HG03342 (cell line): ENCODE measurements at regions not wholly inside any gene's neighbourhood (a gene's known extent, or its start where the extent isn't known, plus 50 kb on each side); places are given as distances from the start of the nearest gene placed in this dataset.
"Not testable (repeated sequence)": the region's sequence is repeated elsewhere in the genome, so short reads cannot be mapped to it uniquely, and the experiment has no call there.

Experiments used
- ATAC-seq: cut with Tn5 transposase; IDR thresholded peaks from one replicate; pipeline ENCODE4 v1.9.1; 2021; ENCODE audit warnings: mild to moderate bottlenecking, moderate library complexity; ENCODE audit not compliant: unreplicated experiment

- no peak for ATAC-seq
Measured at GRCh38 chr4:16450724-16451123, 224.5 kb upstream of the TAPT1 start.

GRCh38 chr4:16450031-16450430 is 223.8 kb upstream of the TAPT1 start:
- ATAC-seq: no peak

- ATAC-seq: no peak
Measured at GRCh38 chr4:16449406-16449805, 223.1 kb upstream of the TAPT1 start.

GRCh38 chr4:16448241-16448840 is 222.1 kb upstream of the TAPT1 start:
- no peak for ATAC-seq

- ATAC-seq: peak; percentile 85
Measured at GRCh38 chr4:16443504-16444088, 217.3 kb upstream of the TAPT1 start.

- ATAC-seq: no peak
Measured at GRCh38 chr4:16442296-16442695, 216.0 kb upstream of the TAPT1 start.

GRCh38 chr4:16439768-16440167 is 213.5 kb upstream of the TAPT1 start:
- ATAC-seq: no peak

GRCh38 chr4:16438986-16439385 is 212.7 kb upstream of the TAPT1 start:
- no peak for ATAC-seq

- ATAC-seq: no peak
Measured at GRCh38 chr4:16437836-16438235, 211.6 kb upstream of the TAPT1 start.

- ATAC-seq: no peak
Measured at GRCh38 chr4:16431866-16432265, 205.6 kb upstream of the TAPT1 start.

GRCh38 chr4:16418814-16419213 is 192.5 kb upstream of the TAPT1 start:
- ATAC-seq: no peak

GRCh38 chr4:16417198-16417597 is 190.9 kb upstream of the TAPT1 start:
- no peak for ATAC-seq

- ATAC-seq: no peak
Measured at GRCh38 chr4:16416601-16417000, 190.3 kb upstream of the TAPT1 start.

- ATAC-seq: no peak
Measured at GRCh38 chr4:16415751-16416150, 189.5 kb upstream of the TAPT1 start.

- no peak for ATAC-seq
Measured at GRCh38 chr4:16413814-16414555, 187.7 kb upstream of the TAPT1 start.

GRCh38 chr4:16411501-16412085 is 185.3 kb upstream of the TAPT1 start:
- ATAC-seq: no peak

GRCh38 chr4:16393216-16393615 is 166.9 kb upstream of the TAPT1 start:
- ATAC-seq: not testable (repeated sequence)

GRCh38 chr4:16391196-16391595 is 164.9 kb upstream of the TAPT1 start:
- ATAC-seq: no peak

- ATAC-seq: no peak
Measured at GRCh38 chr4:16387448-16387847, 161.2 kb upstream of the TAPT1 start.

- ATAC-seq: no peak
Measured at GRCh38 chr4:16386711-16387320, 160.5 kb upstream of the TAPT1 start.

GRCh38 chr4:16384576-16384975 is 158.3 kb upstream of the TAPT1 start:
- no peak for ATAC-seq

- ATAC-seq: no peak
Measured at GRCh38 chr4:16382571-16382970, 156.3 kb upstream of the TAPT1 start.
